Fibroblast of lung (primary cell): ENCODE measurements at regions not wholly inside any gene's neighbourhood (a gene's known extent, or its start where the extent isn't known, plus 50 kb on each side); places are given as distances from the start of the nearest gene placed in this dataset.

Experiments used
- DNase-seq, 2 donors: peaks; one replicate each; pipeline versions ENCODE4 v3.0.0 to v3.0.0-alpha.2; 2010; ENCODE audit warnings: low read depth in 2 of 2
- H2AFZ ChIP-seq: 2 replicates; pipeline ENCODE4 v1.5.1; 2012; ENCODE audit warnings: low read length, control low read depth, inconsistent platforms
- H3K27ac ChIP-seq: 2 replicates; pipeline ENCODE4 v1.5.1; 2011; ENCODE audit warnings: low read length, control low read depth; ENCODE audit not compliant: insufficient read depth
- H3K27me3 ChIP-seq: 2 replicates; pipeline ENCODE4 v1.5.1; 2011; ENCODE audit warnings: mild to moderate bottlenecking, low read length; ENCODE audit not compliant: control insufficient read depth, insufficient read depth
- H3K36me3 ChIP-seq: 2 replicates; pipeline ENCODE4 v1.5.1; 2011; ENCODE audit warnings: low read length; ENCODE audit not compliant: control insufficient read depth, insufficient read depth
- H3K4me1 ChIP-seq: 2 replicates; pipeline ENCODE4 v1.5.1; 2011; ENCODE audit warnings: low read length; ENCODE audit not compliant: control insufficient read depth, insufficient read depth; ENCODE audit errors: extremely low read depth
- H3K4me2 ChIP-seq: 2 replicates; pipeline ENCODE4 v1.5.1; 2011; ENCODE audit warnings: low read length, control low read depth; ENCODE audit not compliant: insufficient read depth; ENCODE audit errors: extremely low read depth
- H3K4me3 ChIP-seq, 4 experiments: fragments of 200-600 bp in 1 of 4; sonication (generic) in 1 of 4; replicated peaks in 1 of 4; 2 replicates each; pipeline ENCODE4 v1.5.1; 2011 to 2016; ENCODE audit warnings: low read length in 4 of 4, low read depth in 3 of 4, mild to moderate bottlenecking in 3 of 4, control low read depth in 2 of 4, inconsistent platforms in 1 of 4, mixed read lengths in 1 of 4; ENCODE audit not compliant: insufficient read depth in 1 of 4; ENCODE audit errors: control extremely low read depth in 1 of 4
- H3K79me2 ChIP-seq: 2 replicates; pipeline ENCODE4 v1.5.1; 2012; ENCODE audit warnings: mild to moderate bottlenecking, low read length, inconsistent platforms; ENCODE audit not compliant: control insufficient read depth, insufficient read depth
- H3K9ac ChIP-seq: 2 replicates; pipeline ENCODE4 v1.5.1; 2011; ENCODE audit warnings: mild to moderate bottlenecking, low read length, control low read depth; ENCODE audit not compliant: insufficient read depth
- H3K9me3 ChIP-seq: 2 replicates; pipeline ENCODE4 v1.5.1; 2012; ENCODE audit warnings: low read depth, low read length; ENCODE audit not compliant: control insufficient read depth, insufficient read depth
- H4K20me1 ChIP-seq: 2 replicates; pipeline ENCODE4 v1.5.1; 2011; ENCODE audit warnings: low read length; ENCODE audit not compliant: control insufficient read depth, insufficient read depth; ENCODE audit errors: extremely low read depth
- CTCF ChIP-seq, 2 donors: IDR thresholded peaks in 1 of 2; conservative IDR thresholded peaks in 1 of 2; 1 replicate in 1 of 2; 2 replicates in 1 of 2; pipeline ENCODE4 v1.5.1; 2011 to 2012; ENCODE audit warnings: low read length in 2 of 2, control low read depth in 1 of 2, inconsistent platforms in 1 of 2, low read depth in 1 of 2, mild to moderate bottlenecking in 1 of 2
- EZH2 ChIP-seq: IDR thresholded peaks from 2 replicates; pipeline ENCODE4 v1.5.1; 2012; ENCODE audit warnings: low read length, control low read depth, mild to moderate bottlenecking; ENCODE audit errors: missing control alignments

DNA sequence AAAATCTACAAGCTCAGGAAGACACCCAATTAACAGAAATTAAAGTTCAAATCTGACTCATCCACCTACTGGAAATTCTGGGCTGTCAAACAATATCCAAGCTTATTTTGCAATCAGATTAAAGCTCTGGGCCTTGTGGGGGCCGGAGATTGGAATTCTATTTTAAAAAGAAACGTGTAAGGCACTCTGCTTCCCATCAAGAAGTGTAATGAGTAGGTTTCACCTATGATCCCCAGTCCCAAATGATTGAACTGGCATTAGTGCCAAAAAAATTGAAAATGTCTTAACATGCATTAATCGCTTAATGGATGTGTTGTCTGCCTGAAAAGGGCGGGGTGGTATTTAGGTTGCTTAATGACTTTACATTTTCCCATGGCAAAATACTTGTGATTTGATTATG is 542.4 kb upstream of the BTBD3 start:
- Histone ChIP-seq H2AFZ (no peak overlapping the region), H3K27me3 (no peaks in the 10 kb centered on the region), H3K79me2 (no peaks in the 10 kb centered on the region), H3K9me3 (no peaks in the 10 kb centered on the region), H3K9ac (no peak overlapping the region), H3K36me3 (no peaks in the 10 kb centered on the region), H3K4me3 (no peak overlapping the region), H3K4me1 (no peaks in the 10 kb centered on the region), H4K20me1 (no peaks in the 10 kb centered on the region), H3K4me2 (no peak overlapping the region), H3K27ac (no peak overlapping the region)
- TF ChIP-seq CTCF (conservative IDR thresholded peaks at IDR 0.05 in 1 of 2, IDR thresholded peaks at IDR 0.05 in 1 of 2; ENCODE audit: low read depth in 1 of 2, low read length in 2 of 2) (no peak), EZH2 (no peak)
- peak in 1 of 2 donors; percentile 47 for DNase-seq

DNA sequence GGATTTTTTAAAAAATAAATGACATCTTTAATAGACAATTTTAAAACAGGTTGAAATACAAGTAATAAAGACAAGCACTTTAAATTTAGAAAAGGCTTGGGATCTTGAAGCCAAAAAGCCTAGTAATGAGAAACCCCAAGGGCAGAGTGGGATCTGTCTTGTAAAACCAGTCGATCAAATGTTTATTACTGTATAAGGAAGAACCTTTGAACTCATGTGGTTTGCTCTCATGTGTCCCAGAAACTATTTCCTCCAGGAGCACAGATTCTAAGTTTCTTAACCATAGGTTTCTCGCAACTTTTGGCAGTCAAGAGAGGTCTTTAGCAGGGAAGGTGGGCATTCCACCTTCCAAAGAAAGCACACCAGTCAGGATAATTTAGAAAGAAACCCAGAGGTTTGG is 541.7 kb upstream of the BTBD3 start:
- no peaks in the 10 kb centered on the region for H3K4me1 ChIP-seq
- H3K27me3 ChIP-seq = no peaks in the 10 kb centered on the region
- TF ChIP-seq EZH2 = no peak
- no peak for TF ChIP-seq CTCF (conservative IDR thresholded peaks at IDR 0.05 in 1 of 2, IDR thresholded peaks at IDR 0.05 in 1 of 2; ENCODE audit: low read depth in 1 of 2, low read length in 2 of 2)
- H2AFZ ChIP-seq = no peak overlapping the region
- H3K36me3 ChIP-seq = no peaks in the 10 kb centered on the region
- DNase-seq = peak in 1 of 2 donors; percentile 35
- no peak overlapping the region for H3K9ac ChIP-seq
- no peaks in the 10 kb centered on the region for H3K9me3 ChIP-seq
- no peak overlapping the region for H3K4me2 ChIP-seq
- H3K79me2 ChIP-seq = no peaks in the 10 kb centered on the region
- no peak overlapping the region for H3K4me3 ChIP-seq
- H4K20me1 ChIP-seq = no peaks in the 10 kb centered on the region
- H3K27ac ChIP-seq = no peak overlapping the region

DNA sequence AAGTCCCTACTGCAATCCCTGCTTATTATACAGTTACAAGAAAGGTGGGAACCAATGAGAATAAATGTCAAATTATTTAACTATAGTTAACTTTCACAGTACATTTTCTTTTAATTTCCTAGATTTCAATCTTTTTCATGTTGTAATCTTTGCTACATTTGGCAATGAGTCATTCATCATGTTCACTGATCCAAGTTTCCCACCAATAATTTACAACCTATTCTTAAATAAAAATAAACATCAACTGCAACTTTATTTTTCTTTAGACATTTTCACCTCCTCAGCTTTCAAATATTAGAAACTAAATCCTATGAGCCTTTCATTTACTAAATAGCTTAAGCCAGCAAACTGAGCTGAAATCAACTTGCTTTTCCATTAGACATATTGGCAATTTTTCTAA is 541.3 kb upstream of the BTBD3 start:
- no peak overlapping the region for H2AFZ ChIP-seq
- no peak overlapping the region for H3K27ac ChIP-seq
- no peaks in the 10 kb centered on the region for H3K9me3 ChIP-seq
- TF ChIP-seq EZH2 (no peak), CTCF (conservative IDR thresholded peaks at IDR 0.05 in 1 of 2, IDR thresholded peaks at IDR 0.05 in 1 of 2; ENCODE audit: low read depth in 1 of 2, low read length in 2 of 2) (no peak)
- DNase-seq = peak in 1 of 2 donors; percentile 21
- H3K79me2 ChIP-seq = no peaks in the 10 kb centered on the region
- no peaks in the 10 kb centered on the region for H3K27me3 ChIP-seq
- H3K4me3 ChIP-seq = no peak overlapping the region
- no peaks in the 10 kb centered on the region for H3K4me1 ChIP-seq
- no peaks in the 10 kb centered on the region for H4K20me1 ChIP-seq
- H3K9ac ChIP-seq = no peak overlapping the region
- H3K4me2 ChIP-seq = no peak overlapping the region
- H3K36me3 ChIP-seq = no peaks in the 10 kb centered on the region
